ENCODE measurements at regions not wholly inside any gene's neighbourhood (a gene's known extent, or its start where the extent isn't known, plus 50 kb on each side); places are given as distances from the start of the nearest gene placed in this dataset.
A peak's percentile ranks its signal among the peaks of the same experiment; 100 is the strongest.

- Histone ChIP-seq H3K4me2 (ENCODE audit: low read length) (no peak overlapping the region), H3K27ac (ENCODE audit: low read length) (no peak overlapping the region), H3K4me3 (ENCODE audit: low read length) (no peak overlapping the region), H3K36me3 (ENCODE audit: low read depth, low read length) (no peaks in the 10 kb centered on the region), H4K20me1 (ENCODE audit: low read length) (no peaks in the 10 kb centered on the region), H3K4me1 (ENCODE audit: insufficient read depth, low read length) (no peaks in the 10 kb centered on the region), H3K9ac (ENCODE audit: low read length) (no peak overlapping the region), H3K9me2 (replicated peaks; ENCODE audit: low read length) (no peaks in the 10 kb centered on the region), H3F3A (ENCODE audit: low read length, unreplicated experiment) (no peaks in the 10 kb centered on the region), H3K9me3 (ENCODE audit: low read length) (peaks cover 10% of the 10 kb centered on the region; the same call in 1 of the 2 replicates), H2AFZ (ENCODE audit: low read length) (no peak overlapping the region), H3K27me3 (ENCODE audit: low read length) (peaks cover 13% of the 10 kb centered on the region; the same call in 1 of the 2 replicates), H3K79me2 (ENCODE audit: low read length) (no peaks in the 10 kb centered on the region)
- intact Hi-C loops (cut with micrococcal nuclease) = no loop called here
- ATAC-seq (no peak), DNase-seq (no peak)
- ChIA-PET POLR2A (ENCODE audit: unreplicated experiment) (no interaction called here), CTCF (no interaction called here)
- no TSS peak for BruUV-seq (replicated peaks)
- TF ChIP-seq EZH2phosphoT487 (IDR thresholded peaks at IDR 0.05; ENCODE audit: borderline replicate concordance, low read length) (no peak), EZH2 (IDR thresholded peaks at IDR 0.05; ENCODE audit: low read length, unreplicated experiment) (no peak)
- TF ChIP-seq, protein P1, sequence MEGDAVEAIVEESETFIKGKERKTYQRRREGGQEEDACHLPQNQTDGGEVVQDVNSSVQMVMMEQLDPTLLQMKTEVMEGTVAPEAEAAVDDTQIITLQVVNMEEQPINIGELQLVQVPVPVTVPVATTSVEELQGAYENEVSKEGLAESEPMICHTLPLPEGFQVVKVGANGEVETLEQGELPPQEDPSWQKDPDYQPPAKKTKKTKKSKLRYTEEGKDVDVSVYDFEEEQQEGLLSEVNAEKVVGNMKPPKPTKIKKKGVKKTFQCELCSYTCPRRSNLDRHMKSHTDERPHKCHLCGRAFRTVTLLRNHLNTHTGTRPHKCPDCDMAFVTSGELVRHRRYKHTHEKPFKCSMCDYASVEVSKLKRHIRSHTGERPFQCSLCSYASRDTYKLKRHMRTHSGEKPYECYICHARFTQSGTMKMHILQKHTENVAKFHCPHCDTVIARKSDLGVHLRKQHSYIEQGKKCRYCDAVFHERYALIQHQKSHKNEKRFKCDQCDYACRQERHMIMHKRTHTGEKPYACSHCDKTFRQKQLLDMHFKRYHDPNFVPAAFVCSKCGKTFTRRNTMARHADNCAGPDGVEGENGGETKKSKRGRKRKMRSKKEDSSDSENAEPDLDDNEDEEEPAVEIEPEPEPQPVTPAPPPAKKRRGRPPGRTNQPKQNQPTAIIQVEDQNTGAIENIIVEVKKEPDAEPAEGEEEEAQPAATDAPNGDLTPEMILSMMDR (conservative IDR thresholded peaks at IDR 0.05; ENCODE audit: low read depth, low read length) = no peak
These were observed 206.1 kb upstream of the MTNR1B start for GRCh38 chr11:92763336-92763735.

DNA sequence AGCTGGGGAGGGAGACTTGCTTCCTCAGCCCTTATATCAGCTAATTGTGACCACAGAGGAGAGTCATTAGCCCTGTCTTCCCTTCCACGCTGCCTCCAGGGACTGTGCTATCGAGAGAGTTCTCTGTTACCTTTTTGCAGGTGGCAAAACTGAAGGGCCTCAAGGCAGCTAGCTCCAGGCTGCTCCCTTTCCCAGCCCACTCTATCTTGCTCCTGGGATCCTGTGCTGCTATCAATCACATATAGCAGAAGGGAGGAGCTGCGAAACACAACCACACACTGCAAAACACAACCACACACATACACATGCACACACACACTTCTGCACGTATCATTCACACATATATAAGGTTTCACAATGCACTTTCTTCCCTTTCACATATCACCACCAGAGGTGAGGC lies 205.3 kb upstream of the MTNR1B start:
- CTCF ChIA-PET = no interaction called here
- no peak overlapping the region for H3K4me2 ChIP-seq (ENCODE audit: low read length)
- no peaks in the 10 kb centered on the region for H3K9me2 ChIP-seq (replicated peaks; ENCODE audit: low read length)
- H3K9me3 ChIP-seq (ENCODE audit: low read length) = peaks cover 10% of the 10 kb centered on the region; the same call in 1 of the 2 replicates
- H4K20me1 ChIP-seq (ENCODE audit: low read length) = no peaks in the 10 kb centered on the region
- no peak overlapping the region for H3K27ac ChIP-seq (ENCODE audit: low read length)
- H3K79me2 ChIP-seq (ENCODE audit: low read length) = no peaks in the 10 kb centered on the region
- no TSS peak for BruUV-seq (replicated peaks)
- no peak overlapping the region for H3K4me3 ChIP-seq (ENCODE audit: low read length)
- H3K9ac ChIP-seq (ENCODE audit: low read length) = no peak overlapping the region
- POLR2A ChIA-PET (ENCODE audit: unreplicated experiment) = no interaction called here
- TF ChIP-seq EZH2phosphoT487 (IDR thresholded peaks at IDR 0.05; ENCODE audit: borderline replicate concordance, low read length) (no peak), EZH2 (IDR thresholded peaks at IDR 0.05; ENCODE audit: low read length, unreplicated experiment) (no peak)
- TF ChIP-seq, protein P1 (conservative IDR thresholded peaks at IDR 0.05; ENCODE audit: low read depth, low read length) = no peak
- no peaks in the 10 kb centered on the region for H3K4me1 ChIP-seq (ENCODE audit: insufficient read depth, low read length)
- ATAC-seq = no peak
- DNase-seq = no peak
- intact Hi-C loops (cut with micrococcal nuclease) = no loop called here
- H2AFZ ChIP-seq (ENCODE audit: low read length) = no peak overlapping the region
- H3F3A ChIP-seq (ENCODE audit: low read length, unreplicated experiment) = no peaks in the 10 kb centered on the region
- peaks cover 16% of the 10 kb centered on the region; the same call in 1 of the 2 replicates for H3K27me3 ChIP-seq (ENCODE audit: low read length)
- H3K36me3 ChIP-seq (ENCODE audit: low read depth, low read length) = no peaks in the 10 kb centered on the region

GRCh38 chr11:92765082-92765840 lies 204.2 kb upstream of the MTNR1B start:
- H2AFZ ChIP-seq (ENCODE audit: low read length) = no peak overlapping the region
- CTCF ChIA-PET = no interaction called here
- TF ChIP-seq EZH2phosphoT487 (IDR thresholded peaks at IDR 0.05; ENCODE audit: borderline replicate concordance, low read length) (no peak), EZH2 (IDR thresholded peaks at IDR 0.05; ENCODE audit: low read length, unreplicated experiment) (no peak)
- TF ChIP-seq, protein P1 (conservative IDR thresholded peaks at IDR 0.05; ENCODE audit: low read depth, low read length) = no peak
- no TSS peak for BruUV-seq (replicated peaks)
- intact Hi-C loops (cut with micrococcal nuclease) = no loop called here
- peak overlapping the region; percentile 30; the same call in 1 of the 2 replicates for H3K4me2 ChIP-seq (ENCODE audit: low read length)
- no peaks in the 10 kb centered on the region for H3K9me2 ChIP-seq (replicated peaks; ENCODE audit: low read length)
- H3K79me2 ChIP-seq (ENCODE audit: low read length) = no peaks in the 10 kb centered on the region
- no peaks in the 10 kb centered on the region for H3K36me3 ChIP-seq (ENCODE audit: low read depth, low read length)
- H3K9ac ChIP-seq (ENCODE audit: low read length) = no peak overlapping the region
- H3K27ac ChIP-seq (ENCODE audit: low read length) = no peak overlapping the region
- no peaks in the 10 kb centered on the region for H4K20me1 ChIP-seq (ENCODE audit: low read length)
- peaks cover 10% of the 10 kb centered on the region; the same call in 1 of the 2 replicates for H3K9me3 ChIP-seq (ENCODE audit: low read length)
- POLR2A ChIA-PET (ENCODE audit: unreplicated experiment) = no interaction called here
- DNase-seq (no peak), ATAC-seq (no peak)
- H3K27me3 ChIP-seq (ENCODE audit: low read length) = peaks cover 23% of the 10 kb centered on the region
- H3F3A ChIP-seq (ENCODE audit: low read length, unreplicated experiment) = no peaks in the 10 kb centered on the region
- no peaks in the 10 kb centered on the region for H3K4me1 ChIP-seq (ENCODE audit: insufficient read depth, low read length)
- peak overlapping the region; percentile 45 for H3K4me3 ChIP-seq (ENCODE audit: low read length)
